ENCODE measurements at regions not wholly inside any gene's neighbourhood (a gene's known extent, or its start where the extent isn't known, plus 50 kb on each side); places are given as distances from the start of the nearest gene placed in this dataset.

GRCh38 chr2:225196579-225196978 is 154.3 kb upstream of the DOCK10 start:
- Histone ChIP-seq H3K27ac (no peak overlapping the region), H3K27me3 (no peaks in the 10 kb centered on the region), H3K36me3 (replicated peaks in 1 of 2) (no peaks in the 10 kb centered on the region), H3K4me3 (no peak overlapping the region), H3K9me3 (replicated peaks in 1 of 3) (no peaks in the 10 kb centered on the region), H3K4me1 (replicated peaks in 1 of 2) (no peaks in the 10 kb centered on the region)
- DNase-seq = no peak
- TF ChIP-seq POLR2A (IDR thresholded peaks at IDR 0.05) (no peak), CTCF (IDR thresholded peaks at IDR 0.05) (no peak)
- 69 to 85% (median 79%) methylated on average over 1 of the region's 1 CpG for WGBS, 4 donors
- intact Hi-C loops (cut with DNase I) = no loop called here

GRCh38 chr2:225192869-225193268 is 150.6 kb upstream of the DOCK10 start:
- Histone ChIP-seq H3K4me1 (replicated peaks in 1 of 2) (no peaks in the 10 kb centered on the region), H3K9me3 (replicated peaks in 1 of 3) (no peaks in the 10 kb centered on the region), H3K36me3 (replicated peaks in 1 of 2) (no peaks in the 10 kb centered on the region), H3K4me3 (no peak overlapping the region), H3K27ac (no peak overlapping the region), H3K27me3 (no peaks in the 10 kb centered on the region)
- 84 to 88% (median 87%) methylated on average over 3 of the region's 3 CpGs for WGBS, 4 donors
- intact Hi-C loops (cut with DNase I) = no loop called here
- no peak for DNase-seq
- TF ChIP-seq CTCF (IDR thresholded peaks at IDR 0.05) (no peak), POLR2A (IDR thresholded peaks at IDR 0.05) (no peak)

- WGBS, 4 donors = 36 to 49% (median 41%) methylated on average over 1 of the region's 1 CpG
- Histone ChIP-seq H3K9me3 (replicated peaks in 1 of 3) (no peaks in the 10 kb centered on the region), H3K27me3 (no peaks in the 10 kb centered on the region), H3K36me3 (replicated peaks in 1 of 2) (no peaks in the 10 kb centered on the region), H3K4me1 (replicated peaks in 1 of 2) (no peaks in the 10 kb centered on the region), H3K4me3 (no peak overlapping the region), H3K27ac (no peak overlapping the region)
- TF ChIP-seq CTCF (IDR thresholded peaks at IDR 0.05) = no peak
- no peak for TF ChIP-seq POLR2A (IDR thresholded peaks at IDR 0.05)
- intact Hi-C loops (cut with DNase I) = no loop called here
- no peak for DNase-seq
Observed at GRCh38 chr2:225190987-225191386, 148.7 kb upstream of the DOCK10 start.

GRCh38 chr2:225184948-225185347 is 142.7 kb upstream of the DOCK10 start:
- 70 to 84% (median 76%) methylated on average over 2 of the region's 2 CpGs for WGBS, 4 donors
- H3K27ac ChIP-seq = no peak overlapping the region
- H3K36me3 ChIP-seq (replicated peaks in 1 of 2) = no peaks in the 10 kb centered on the region
- no peak for DNase-seq
- no peaks in the 10 kb centered on the region for H3K4me1 ChIP-seq (replicated peaks in 1 of 2)
- intact Hi-C loops (cut with DNase I) = no loop called here
- no peaks in the 10 kb centered on the region for H3K27me3 ChIP-seq
- H3K9me3 ChIP-seq (replicated peaks in 1 of 3) = no peaks in the 10 kb centered on the region
- no peak overlapping the region for H3K4me3 ChIP-seq
- no peak for TF ChIP-seq CTCF (IDR thresholded peaks at IDR 0.05)
- TF ChIP-seq POLR2A (IDR thresholded peaks at IDR 0.05) = no peak

All from adrenal gland (tissue), 9 donors.